ENCODE measurements at regions not wholly inside any gene's neighbourhood (a gene's known extent, or its start where the extent isn't known, plus 50 kb on each side); places are given as distances from the start of the nearest gene placed in this dataset.
"Not testable (repeated sequence)": the region's sequence is repeated elsewhere in the genome, so short reads cannot be mapped to it uniquely, and the experiment has no call there.

DNA sequence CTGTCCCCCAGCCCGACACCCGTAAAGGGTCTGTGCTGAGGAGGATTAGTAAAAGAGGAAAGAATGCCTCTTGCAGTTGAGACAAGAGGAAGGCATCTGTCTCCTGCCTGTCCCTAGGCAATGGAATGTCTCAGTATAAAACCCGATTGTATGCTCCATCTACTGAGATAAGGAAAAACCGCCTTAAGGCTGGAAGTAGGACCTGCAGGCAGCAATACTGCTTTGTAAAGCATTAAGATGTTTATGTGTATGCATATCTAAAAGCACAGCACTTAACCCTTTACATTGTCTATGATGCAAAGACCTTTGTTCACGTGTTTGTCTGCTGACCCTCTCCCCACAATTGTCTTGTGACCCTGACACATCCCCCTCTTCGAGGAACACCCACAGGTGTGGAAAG is 69.8 kb upstream of the ROPN1B start:
- not testable (repeated sequence) for H3K4me3 ChIP-seq (ENCODE audit: low read length); H3K27me3 ChIP-seq (replicated peaks; ENCODE audit: control insufficient read depth, insufficient read depth, low read length); H3K4me1 ChIP-seq (ENCODE audit: control insufficient read depth, insufficient read depth, low read length); DNase-seq (ENCODE audit: low read depth); H3K9me3 ChIP-seq (ENCODE audit: control insufficient read depth, low read length); H3K36me3 ChIP-seq (ENCODE audit: control insufficient read depth, insufficient read depth, low read length, severe bottlenecking); H3K9ac ChIP-seq (ENCODE audit: low read length)

DNA sequence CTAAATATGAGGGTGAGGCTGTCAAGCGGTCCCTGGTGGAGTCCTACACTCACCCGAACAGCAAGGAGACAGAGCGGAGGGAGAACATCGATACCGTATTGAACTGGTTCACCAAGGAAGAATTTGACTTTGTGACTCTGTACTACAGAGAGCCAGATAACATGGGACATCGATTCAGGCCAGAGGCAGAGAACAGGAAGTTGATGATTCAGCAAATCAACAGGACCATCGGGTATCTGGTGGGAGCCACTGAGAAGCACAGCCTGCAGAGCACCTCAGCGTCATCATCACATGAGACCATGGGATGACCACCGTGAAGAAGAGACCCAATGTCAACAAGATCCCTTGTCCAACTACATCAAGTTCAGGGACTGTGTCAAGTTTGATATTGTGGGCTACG is 67.5 kb upstream of the ROPN1B start:
- not testable (repeated sequence) for H3K36me3 ChIP-seq (ENCODE audit: control insufficient read depth, insufficient read depth, low read length, severe bottlenecking); H3K4me1 ChIP-seq (ENCODE audit: control insufficient read depth, insufficient read depth, low read length); H3K9ac ChIP-seq (ENCODE audit: low read length); H3K27me3 ChIP-seq (replicated peaks; ENCODE audit: control insufficient read depth, insufficient read depth, low read length); DNase-seq (ENCODE audit: low read depth); H3K9me3 ChIP-seq (ENCODE audit: control insufficient read depth, low read length); H3K4me3 ChIP-seq (ENCODE audit: low read length)

- H3K9ac ChIP-seq (ENCODE audit: low read length); H3K9me3 ChIP-seq (ENCODE audit: control insufficient read depth, low read length); DNase-seq (ENCODE audit: low read depth); H3K27me3 ChIP-seq (replicated peaks; ENCODE audit: control insufficient read depth, insufficient read depth, low read length); H3K36me3 ChIP-seq (ENCODE audit: control insufficient read depth, insufficient read depth, low read length, severe bottlenecking); H3K4me1 ChIP-seq (ENCODE audit: control insufficient read depth, insufficient read depth, low read length); H3K4me3 ChIP-seq (ENCODE audit: low read length): not testable (repeated sequence)
These were observed 65.1 kb upstream of the ROPN1B start for GRCh38 chr3:125903780-125904455.

GRCh38 chr3:125907279-125907678 is 61.7 kb upstream of the ROPN1B start:
- H3K4me3 ChIP-seq (ENCODE audit: low read length); H3K4me1 ChIP-seq (ENCODE audit: control insufficient read depth, insufficient read depth, low read length); H3K9ac ChIP-seq (ENCODE audit: low read length); H3K27me3 ChIP-seq (replicated peaks; ENCODE audit: control insufficient read depth, insufficient read depth, low read length); DNase-seq (ENCODE audit: low read depth); H3K9me3 ChIP-seq (ENCODE audit: control insufficient read depth, low read length); H3K36me3 ChIP-seq (ENCODE audit: control insufficient read depth, insufficient read depth, low read length, severe bottlenecking): not testable (repeated sequence)

- not testable (repeated sequence) for H3K9ac ChIP-seq (ENCODE audit: low read length); H3K9me3 ChIP-seq (ENCODE audit: control insufficient read depth, low read length); H3K27me3 ChIP-seq (replicated peaks; ENCODE audit: control insufficient read depth, insufficient read depth, low read length); H3K36me3 ChIP-seq (ENCODE audit: control insufficient read depth, insufficient read depth, low read length, severe bottlenecking); H3K4me1 ChIP-seq (ENCODE audit: control insufficient read depth, insufficient read depth, low read length); DNase-seq (ENCODE audit: low read depth); H3K4me3 ChIP-seq (ENCODE audit: low read length)
These were observed 58.1 kb upstream of the ROPN1B start for GRCh38 chr3:125910851-125911250.

DNA sequence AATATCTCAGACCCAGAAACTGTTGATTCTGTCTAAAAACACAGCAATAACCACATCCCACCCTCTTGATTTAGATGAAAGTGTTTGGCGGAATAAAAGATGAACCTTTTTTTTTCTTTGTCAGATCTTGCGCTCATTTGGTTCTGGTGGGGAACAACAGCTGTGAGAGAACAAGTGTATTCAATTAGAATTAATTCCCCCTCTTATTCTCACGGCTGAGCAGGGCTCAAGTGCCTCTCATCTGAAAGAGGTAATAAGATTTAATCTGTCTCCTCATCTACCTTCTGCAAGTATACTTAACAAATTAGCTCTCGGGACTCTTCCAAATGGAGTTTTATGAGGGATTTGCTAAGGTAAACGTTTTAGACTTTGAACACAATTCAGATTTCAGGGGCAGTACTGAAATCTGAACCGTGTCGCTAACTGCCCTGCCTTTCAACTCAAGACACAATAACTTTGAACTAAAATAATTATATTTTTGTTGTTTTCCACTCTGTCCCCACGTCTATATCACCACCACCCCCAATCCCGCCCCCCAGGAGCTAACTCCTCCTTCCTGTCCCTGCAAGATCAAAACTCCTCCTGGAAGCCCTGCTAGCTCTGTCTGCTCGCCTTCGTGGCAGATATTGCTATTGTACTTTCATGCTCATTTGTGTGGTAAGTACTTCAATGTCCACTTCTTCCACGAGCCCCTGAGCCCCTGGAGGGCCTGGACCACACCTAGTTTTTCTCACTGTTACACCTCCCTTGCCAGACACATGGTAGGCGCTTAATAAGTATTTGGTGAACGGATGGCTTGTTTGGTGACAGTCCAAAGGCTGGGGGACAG is 54.2 kb upstream of the ROPN1B start:
- Histone ChIP-seq H3K4me3 (ENCODE audit: low read length) (peak overlapping the region; percentile 82), H3K9ac (ENCODE audit: low read length) (peak overlapping the region; percentile 84)
- not testable (repeated sequence) for H3K36me3 ChIP-seq (ENCODE audit: control insufficient read depth, insufficient read depth, low read length, severe bottlenecking); H3K27me3 ChIP-seq (replicated peaks; ENCODE audit: control insufficient read depth, insufficient read depth, low read length); H3K9me3 ChIP-seq (ENCODE audit: control insufficient read depth, low read length); H3K4me1 ChIP-seq (ENCODE audit: control insufficient read depth, insufficient read depth, low read length)
- DNase-seq (ENCODE audit: low read depth) = peak; percentile 56

GRCh38 chr3:125915437-125915787 is 53.6 kb upstream of the ROPN1B start:
- not testable (repeated sequence) for DNase-seq (ENCODE audit: low read depth); H3K9me3 ChIP-seq (ENCODE audit: control insufficient read depth, low read length); H3K4me1 ChIP-seq (ENCODE audit: control insufficient read depth, insufficient read depth, low read length); H3K27me3 ChIP-seq (replicated peaks; ENCODE audit: control insufficient read depth, insufficient read depth, low read length); H3K36me3 ChIP-seq (ENCODE audit: control insufficient read depth, insufficient read depth, low read length, severe bottlenecking)
- peak overlapping the region; percentile 82 for H3K4me3 ChIP-seq (ENCODE audit: low read length)
- peak overlapping the region; percentile 84 for H3K9ac ChIP-seq (ENCODE audit: low read length)

GRCh38 chr3:125915792-125916375 is 53.1 kb upstream of the ROPN1B start:
- Histone ChIP-seq H3K9ac (ENCODE audit: low read length) (peak overlapping the region; percentile 84), H3K4me3 (ENCODE audit: low read length) (peak overlapping the region; percentile 82)
- not testable (repeated sequence) for H3K9me3 ChIP-seq (ENCODE audit: control insufficient read depth, low read length); H3K36me3 ChIP-seq (ENCODE audit: control insufficient read depth, insufficient read depth, low read length, severe bottlenecking); H3K4me1 ChIP-seq (ENCODE audit: control insufficient read depth, insufficient read depth, low read length); H3K27me3 ChIP-seq (replicated peaks; ENCODE audit: control insufficient read depth, insufficient read depth, low read length)
- peak; percentile 99 for DNase-seq (ENCODE audit: low read depth)

DNA sequence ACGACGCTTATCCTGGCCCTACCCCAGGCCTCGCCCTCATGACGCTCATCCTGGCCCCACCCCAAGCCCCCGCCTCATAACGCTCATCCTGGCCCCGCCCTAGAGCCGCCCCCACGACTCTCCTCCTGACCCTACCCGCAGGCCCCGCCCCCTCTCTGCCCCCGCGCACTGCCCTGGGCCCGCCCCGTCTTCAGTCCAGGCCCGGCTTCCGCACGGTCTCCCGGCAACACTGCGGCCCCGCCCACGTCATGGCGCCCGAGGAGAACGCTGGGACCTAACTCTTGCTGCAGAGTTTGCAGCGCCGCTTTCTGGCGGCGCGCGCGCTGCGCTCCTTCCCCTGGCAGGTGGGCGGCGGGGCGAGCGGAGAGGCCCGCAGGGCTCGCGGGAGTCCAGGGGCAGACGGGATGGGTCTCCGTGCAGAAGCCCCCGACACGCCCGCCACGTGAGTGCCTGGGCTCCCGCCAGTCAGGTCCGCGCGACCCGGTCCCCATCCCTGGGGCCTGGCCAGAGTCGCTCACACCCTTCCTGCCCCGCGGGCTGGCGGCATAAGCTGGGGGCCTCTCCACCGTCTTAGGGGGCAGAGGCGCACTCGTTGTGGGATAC is 52.5 kb upstream of the ROPN1B start:
- peak; percentile 97 for DNase-seq (ENCODE audit: low read depth)
- H3K4me3 ChIP-seq (ENCODE audit: low read length) = peak overlapping the region; percentile 89

GRCh38 chr3:125917020-125917549 is 51.9 kb upstream of the ROPN1B start:
- H3K9me3 ChIP-seq (ENCODE audit: control insufficient read depth, low read length); H3K36me3 ChIP-seq (ENCODE audit: control insufficient read depth, insufficient read depth, low read length, severe bottlenecking); H3K27me3 ChIP-seq (replicated peaks; ENCODE audit: control insufficient read depth, insufficient read depth, low read length); H3K4me1 ChIP-seq (ENCODE audit: control insufficient read depth, insufficient read depth, low read length): not testable (repeated sequence)
- peak; percentile 51 for DNase-seq (ENCODE audit: low read depth)
- Histone ChIP-seq H3K4me3 (ENCODE audit: low read length) (peak overlapping the region; percentile 89), H3K9ac (ENCODE audit: low read length) (peak overlapping the region; percentile 84)

More for the DNA sequence above, 52.5 kb upstream of the ROPN1B start:
- no peaks in the 10 kb centered on the region for H3K27me3 ChIP-seq (replicated peaks; ENCODE audit: control insufficient read depth, insufficient read depth, low read length)
- peaks cover 7% of the 10 kb centered on the region for H3K4me1 ChIP-seq (ENCODE audit: control insufficient read depth, insufficient read depth, low read length)
- no peaks in the 10 kb centered on the region for H3K36me3 ChIP-seq (ENCODE audit: control insufficient read depth, insufficient read depth, low read length, severe bottlenecking)
- H3K9me3 ChIP-seq (ENCODE audit: control insufficient read depth, low read length) = no peaks in the 10 kb centered on the region
- H3K9ac ChIP-seq (ENCODE audit: low read length) = peak overlapping the region; percentile 84

DNA sequence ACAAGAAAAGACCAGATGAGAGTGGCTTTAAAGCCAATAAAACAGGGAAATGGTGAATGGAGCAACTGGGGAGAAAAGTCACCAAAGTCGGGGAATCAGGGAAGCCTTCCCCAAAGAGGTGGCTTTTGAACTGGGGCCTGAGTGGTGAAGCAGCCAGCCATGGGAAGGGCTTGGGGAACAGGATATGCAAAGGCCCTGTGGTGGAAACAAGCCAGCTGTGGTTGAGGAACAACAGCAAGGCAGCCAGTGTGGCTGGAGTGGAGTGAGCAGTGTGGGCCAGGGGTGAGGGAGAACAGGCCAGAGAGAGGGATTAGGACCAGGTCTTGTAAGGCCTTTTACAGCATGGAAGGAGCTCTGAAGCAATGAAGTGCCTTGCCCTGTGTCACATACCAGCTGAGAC is 51.0 kb upstream of the ROPN1B start:
- not testable (repeated sequence) for H3K27me3 ChIP-seq (replicated peaks; ENCODE audit: control insufficient read depth, insufficient read depth, low read length); H3K4me3 ChIP-seq (ENCODE audit: low read length); H3K9me3 ChIP-seq (ENCODE audit: control insufficient read depth, low read length); H3K9ac ChIP-seq (ENCODE audit: low read length); H3K4me1 ChIP-seq (ENCODE audit: control insufficient read depth, insufficient read depth, low read length); H3K36me3 ChIP-seq (ENCODE audit: control insufficient read depth, insufficient read depth, low read length, severe bottlenecking); DNase-seq (ENCODE audit: low read depth)

Measured in adipocyte (in vitro differentiated cells).